ENCODE measurements at regions not wholly inside any gene's neighbourhood (a gene's known extent, or its start where the extent isn't known, plus 50 kb on each side); places are given as distances from the start of the nearest gene placed in this dataset.

DNA sequence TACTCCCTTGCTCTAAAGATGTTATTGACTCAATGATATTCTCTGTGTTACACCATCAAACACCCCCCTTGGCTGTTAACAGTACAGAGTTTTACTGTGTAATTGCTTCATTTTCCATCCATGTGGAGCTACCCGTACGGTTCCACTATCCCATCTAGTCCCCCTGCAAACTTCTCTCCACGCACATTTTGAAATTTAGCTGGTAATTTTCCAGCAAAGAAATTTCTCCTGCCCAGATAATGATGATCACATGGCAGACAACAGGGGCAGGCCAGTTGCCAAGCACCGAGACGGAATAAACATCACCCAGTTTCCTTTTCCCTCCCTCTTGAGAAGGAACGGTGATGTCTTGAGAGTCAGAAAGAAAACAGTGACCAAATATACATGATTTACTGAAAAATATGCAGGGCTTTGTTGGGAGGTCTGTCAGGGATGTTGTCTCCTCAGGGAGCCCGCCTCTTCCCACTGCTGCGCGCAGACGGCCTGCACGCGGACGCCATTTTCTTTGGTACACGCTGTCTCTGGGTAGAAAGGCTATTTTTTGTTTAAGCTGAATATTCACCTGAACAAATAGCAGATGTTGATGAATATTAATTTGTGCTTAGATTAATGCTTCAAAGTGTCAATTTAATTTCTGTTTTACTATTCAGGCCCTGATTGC is 109.9 kb downstream of the OLFM4 start:
- intact Hi-C loops (cut with micrococcal nuclease; ENCODE audit: unreplicated experiment), result no loop called here
- Histone ChIP-seq H3K27ac (ENCODE audit: low read depth, low read length, poor library complexity, severe bottlenecking) (no peak overlapping the region), H3K36me3 (ENCODE audit: insufficient read depth, low read length, poor library complexity, severe bottlenecking) (no peaks in the 10 kb centered on the region), H3K9me3 (ENCODE audit: low read depth, low read length, poor library complexity, severe bottlenecking) (no peaks in the 10 kb centered on the region), H3K4me1 (ENCODE audit: insufficient read depth, low read length, poor library complexity, severe bottlenecking) (peaks cover 4% of the 10 kb centered on the region), H3K4me3 (ENCODE audit: low read depth, low read length, poor library complexity, severe bottlenecking) (no peak overlapping the region), H3K27me3 (replicated peaks; ENCODE audit: insufficient read depth, low read depth, low read length, poor library complexity) (peaks cover 4% of the 10 kb centered on the region)
- TF ChIP-seq, protein P1, sequence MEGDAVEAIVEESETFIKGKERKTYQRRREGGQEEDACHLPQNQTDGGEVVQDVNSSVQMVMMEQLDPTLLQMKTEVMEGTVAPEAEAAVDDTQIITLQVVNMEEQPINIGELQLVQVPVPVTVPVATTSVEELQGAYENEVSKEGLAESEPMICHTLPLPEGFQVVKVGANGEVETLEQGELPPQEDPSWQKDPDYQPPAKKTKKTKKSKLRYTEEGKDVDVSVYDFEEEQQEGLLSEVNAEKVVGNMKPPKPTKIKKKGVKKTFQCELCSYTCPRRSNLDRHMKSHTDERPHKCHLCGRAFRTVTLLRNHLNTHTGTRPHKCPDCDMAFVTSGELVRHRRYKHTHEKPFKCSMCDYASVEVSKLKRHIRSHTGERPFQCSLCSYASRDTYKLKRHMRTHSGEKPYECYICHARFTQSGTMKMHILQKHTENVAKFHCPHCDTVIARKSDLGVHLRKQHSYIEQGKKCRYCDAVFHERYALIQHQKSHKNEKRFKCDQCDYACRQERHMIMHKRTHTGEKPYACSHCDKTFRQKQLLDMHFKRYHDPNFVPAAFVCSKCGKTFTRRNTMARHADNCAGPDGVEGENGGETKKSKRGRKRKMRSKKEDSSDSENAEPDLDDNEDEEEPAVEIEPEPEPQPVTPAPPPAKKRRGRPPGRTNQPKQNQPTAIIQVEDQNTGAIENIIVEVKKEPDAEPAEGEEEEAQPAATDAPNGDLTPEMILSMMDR (conservative IDR thresholded peaks at IDR 0.05; ENCODE audit: low read depth, low read length), result no peak
- no peak for TF ChIP-seq EZH2 (IDR thresholded peaks at IDR 0.05; ENCODE audit: borderline replicate concordance, low read depth, low read length, poor library complexity, severe bottlenecking)
- POLR2A ChIA-PET (ENCODE audit: low non-redundant PET), result no interaction called here
- no TSS peak for BruUV-seq (replicated peaks)
- no peak for DNase-seq (ENCODE audit: low spot score)
- CTCF ChIA-PET, result no interaction called here

DNA sequence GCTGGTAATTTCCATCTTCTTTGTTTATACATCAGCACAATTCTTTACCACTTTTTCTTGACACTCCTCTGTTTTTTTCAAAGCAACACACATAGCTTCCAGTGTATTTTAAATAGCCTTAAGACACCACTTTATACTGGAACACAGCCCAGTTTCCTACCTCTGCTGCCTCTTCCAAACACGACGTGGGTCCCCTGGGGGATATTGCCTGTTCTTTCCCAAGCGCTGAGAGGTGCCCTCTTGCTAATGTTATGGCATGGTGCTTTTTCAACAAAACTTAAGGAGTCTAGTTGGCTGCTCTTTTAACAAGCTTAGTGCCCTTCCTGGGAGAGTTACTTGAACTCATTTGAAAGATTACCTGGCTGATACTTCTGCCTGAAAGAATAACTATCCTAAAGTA is 112.7 kb downstream of the OLFM4 start:
- CTCF ChIA-PET, result no interaction called here
- no TSS peak for BruUV-seq (replicated peaks)

DNA sequence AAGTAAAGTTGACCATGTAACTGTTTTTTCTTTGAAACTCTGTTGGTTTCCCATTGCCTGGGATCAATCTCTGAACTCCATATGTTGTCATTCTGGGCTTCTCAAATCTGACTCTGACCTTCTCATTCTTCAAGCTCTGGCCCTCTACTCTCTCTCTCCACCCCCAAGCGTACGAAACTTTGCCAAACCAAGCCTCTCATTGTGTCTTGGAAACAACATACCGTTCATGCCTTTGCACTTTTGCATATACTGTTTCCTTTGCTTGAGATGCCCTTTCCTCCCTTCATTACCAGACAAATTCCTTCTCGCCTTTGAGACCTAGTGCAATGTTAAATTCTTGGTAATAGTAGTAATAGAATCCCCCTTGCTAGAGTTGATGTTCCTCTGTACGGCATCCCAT is 113.7 kb downstream of the OLFM4 start:
- no peak overlapping the region for H3K27ac ChIP-seq (ENCODE audit: low read depth, low read length, poor library complexity, severe bottlenecking)
- ChIA-PET CTCF (no interaction called here), POLR2A (ENCODE audit: low non-redundant PET) (no interaction called here)
- no peak for DNase-seq (ENCODE audit: low spot score)
- no peaks in the 10 kb centered on the region for H3K9me3 ChIP-seq (ENCODE audit: low read depth, low read length, poor library complexity, severe bottlenecking)
- H3K4me3 ChIP-seq (ENCODE audit: low read depth, low read length, poor library complexity, severe bottlenecking), result no peak overlapping the region
- H3K36me3 ChIP-seq (ENCODE audit: insufficient read depth, low read length, poor library complexity, severe bottlenecking), result no peaks in the 10 kb centered on the region
- no peaks in the 10 kb centered on the region for H3K27me3 ChIP-seq (replicated peaks; ENCODE audit: insufficient read depth, low read depth, low read length, poor library complexity)
- TF ChIP-seq, protein P1 (conservative IDR thresholded peaks at IDR 0.05; ENCODE audit: low read depth, low read length), result no peak
- no peak for TF ChIP-seq EZH2 (IDR thresholded peaks at IDR 0.05; ENCODE audit: borderline replicate concordance, low read depth, low read length, poor library complexity, severe bottlenecking)
- BruUV-seq (replicated peaks), result no TSS peak
- peaks cover 4% of the 10 kb centered on the region for H3K4me1 ChIP-seq (ENCODE audit: insufficient read depth, low read length, poor library complexity, severe bottlenecking)
- intact Hi-C loops (cut with micrococcal nuclease; ENCODE audit: unreplicated experiment), result no loop called here

More for the DNA sequence above, 112.7 kb downstream of the OLFM4 start:
- H3K4me1 ChIP-seq (ENCODE audit: insufficient read depth, low read length, poor library complexity, severe bottlenecking), result peaks cover 4% of the 10 kb centered on the region
- no peaks in the 10 kb centered on the region for H3K36me3 ChIP-seq (ENCODE audit: insufficient read depth, low read length, poor library complexity, severe bottlenecking)
- intact Hi-C loops (cut with micrococcal nuclease; ENCODE audit: unreplicated experiment), result no loop called here
- H3K27ac ChIP-seq (ENCODE audit: low read depth, low read length, poor library complexity, severe bottlenecking), result no peak overlapping the region
- TF ChIP-seq, protein P1 (conservative IDR thresholded peaks at IDR 0.05; ENCODE audit: low read depth, low read length), result no peak
- TF ChIP-seq EZH2 (IDR thresholded peaks at IDR 0.05; ENCODE audit: borderline replicate concordance, low read depth, low read length, poor library complexity, severe bottlenecking), result no peak
- no peak for DNase-seq (ENCODE audit: low spot score)
- H3K4me3 ChIP-seq (ENCODE audit: low read depth, low read length, poor library complexity, severe bottlenecking), result no peak overlapping the region
- H3K27me3 ChIP-seq (replicated peaks; ENCODE audit: insufficient read depth, low read depth, low read length, poor library complexity), result no peaks in the 10 kb centered on the region
- H3K9me3 ChIP-seq (ENCODE audit: low read depth, low read length, poor library complexity, severe bottlenecking), result no peaks in the 10 kb centered on the region
- POLR2A ChIA-PET (ENCODE audit: low non-redundant PET), result no interaction called here

Measured in A673 (cell line).